ENCODE measurements at regions not wholly inside any gene's neighbourhood (a gene's known extent, or its start where the extent isn't known, plus 50 kb on each side); places are given as distances from the start of the nearest gene placed in this dataset.

GRCh38 chr5:130337179-130337888 lies 433.1 kb downstream of the CHSY3 start:
- Histone ChIP-seq H3K79me2 (ENCODE audit: insufficient read depth, low read length) (no peaks in the 10 kb centered on the region), H3K27ac (ENCODE audit: low read depth, low read length) (peak overlapping the region; percentile 57), H3K36me3 (ENCODE audit: insufficient read depth, low read length) (no peaks in the 10 kb centered on the region), H2AFZ (ENCODE audit: low read length) (no peak overlapping the region), H4K20me1 (ENCODE audit: insufficient read depth, low read length) (no peaks in the 10 kb centered on the region), H3K9me3 (ENCODE audit: low read depth, low read length) (no peaks in the 10 kb centered on the region), H3K27me3 (ENCODE audit: insufficient read depth, low read length) (no peaks in the 10 kb centered on the region), H3K4me2 (ENCODE audit: insufficient read depth, low read length) (peak overlapping the region; percentile 27), H3K4me1 (ENCODE audit: insufficient read depth, low read length) (peaks cover 18% of the 10 kb centered on the region), H3K4me3 (ENCODE audit: insufficient read depth, low read length) (no peak overlapping the region)
- DNase-seq (ENCODE audit: insufficient read length, low spot score, missing footprints) = peak; percentile 70
- TF ChIP-seq, protein P1, sequence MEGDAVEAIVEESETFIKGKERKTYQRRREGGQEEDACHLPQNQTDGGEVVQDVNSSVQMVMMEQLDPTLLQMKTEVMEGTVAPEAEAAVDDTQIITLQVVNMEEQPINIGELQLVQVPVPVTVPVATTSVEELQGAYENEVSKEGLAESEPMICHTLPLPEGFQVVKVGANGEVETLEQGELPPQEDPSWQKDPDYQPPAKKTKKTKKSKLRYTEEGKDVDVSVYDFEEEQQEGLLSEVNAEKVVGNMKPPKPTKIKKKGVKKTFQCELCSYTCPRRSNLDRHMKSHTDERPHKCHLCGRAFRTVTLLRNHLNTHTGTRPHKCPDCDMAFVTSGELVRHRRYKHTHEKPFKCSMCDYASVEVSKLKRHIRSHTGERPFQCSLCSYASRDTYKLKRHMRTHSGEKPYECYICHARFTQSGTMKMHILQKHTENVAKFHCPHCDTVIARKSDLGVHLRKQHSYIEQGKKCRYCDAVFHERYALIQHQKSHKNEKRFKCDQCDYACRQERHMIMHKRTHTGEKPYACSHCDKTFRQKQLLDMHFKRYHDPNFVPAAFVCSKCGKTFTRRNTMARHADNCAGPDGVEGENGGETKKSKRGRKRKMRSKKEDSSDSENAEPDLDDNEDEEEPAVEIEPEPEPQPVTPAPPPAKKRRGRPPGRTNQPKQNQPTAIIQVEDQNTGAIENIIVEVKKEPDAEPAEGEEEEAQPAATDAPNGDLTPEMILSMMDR (IDR thresholded peaks at IDR 0.05; ENCODE audit: extremely low read depth, low read depth, low read length) = no peak

DNA sequence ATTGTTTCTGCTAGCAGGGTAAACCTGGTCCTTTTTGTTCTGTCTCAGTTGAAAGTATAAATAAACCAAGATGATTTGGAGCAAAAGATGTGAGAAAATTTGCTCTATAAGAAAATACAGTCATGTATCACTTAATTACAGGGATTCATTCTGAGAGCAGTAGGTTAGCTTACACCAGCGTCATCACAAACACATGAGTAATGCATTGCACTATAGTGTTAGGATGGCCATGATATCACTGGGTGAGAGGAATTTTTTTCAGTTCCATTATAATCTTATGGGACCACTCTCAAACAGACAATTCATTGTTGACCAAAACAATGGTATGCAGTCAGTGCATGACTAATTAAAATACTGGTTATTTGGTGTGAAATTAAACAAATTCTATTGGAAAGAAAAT lies 430.9 kb downstream of the CHSY3 start:
- no peaks in the 10 kb centered on the region for H3K79me2 ChIP-seq (ENCODE audit: insufficient read depth, low read length)
- no peak overlapping the region for H3K4me3 ChIP-seq (ENCODE audit: insufficient read depth, low read length)
- H3K36me3 ChIP-seq (ENCODE audit: insufficient read depth, low read length) = no peaks in the 10 kb centered on the region
- H3K9me3 ChIP-seq (ENCODE audit: low read depth, low read length) = no peaks in the 10 kb centered on the region
- peaks cover 18% of the 10 kb centered on the region for H3K4me1 ChIP-seq (ENCODE audit: insufficient read depth, low read length)
- no peak for DNase-seq (ENCODE audit: insufficient read length, low spot score, missing footprints)
- H3K27ac ChIP-seq (ENCODE audit: low read depth, low read length) = no peak overlapping the region
- no peak overlapping the region for H3K4me2 ChIP-seq (ENCODE audit: insufficient read depth, low read length)
- TF ChIP-seq, protein P1 (IDR thresholded peaks at IDR 0.05; ENCODE audit: extremely low read depth, low read depth, low read length) = no peak
- H3K27me3 ChIP-seq (ENCODE audit: insufficient read depth, low read length) = no peaks in the 10 kb centered on the region
- no peak overlapping the region for H2AFZ ChIP-seq (ENCODE audit: low read length)
- no peaks in the 10 kb centered on the region for H4K20me1 ChIP-seq (ENCODE audit: insufficient read depth, low read length)

DNA sequence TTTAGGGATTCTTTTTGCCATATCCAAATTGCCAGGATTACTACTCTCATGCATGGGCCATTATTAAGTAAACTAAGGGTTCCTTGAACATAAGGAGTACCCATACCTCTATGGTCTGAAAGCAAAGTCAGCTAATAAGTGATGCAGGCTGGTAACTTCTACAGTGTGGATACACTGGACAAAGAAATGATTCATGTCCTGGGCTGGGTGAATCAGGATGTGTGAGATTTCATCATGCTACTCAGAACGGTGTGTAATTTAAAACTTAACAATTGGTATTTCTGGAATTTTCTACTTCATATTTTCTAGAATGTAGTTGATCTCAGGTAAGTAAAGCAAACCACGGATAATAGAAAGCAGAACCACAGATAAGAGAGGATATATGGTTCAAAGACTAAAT lies 428.8 kb downstream of the CHSY3 start:
- H3K27ac ChIP-seq (ENCODE audit: low read depth, low read length) = no peak overlapping the region
- H2AFZ ChIP-seq (ENCODE audit: low read length) = no peak overlapping the region
- H3K79me2 ChIP-seq (ENCODE audit: insufficient read depth, low read length) = no peaks in the 10 kb centered on the region
- H4K20me1 ChIP-seq (ENCODE audit: insufficient read depth, low read length) = no peaks in the 10 kb centered on the region
- H3K4me1 ChIP-seq (ENCODE audit: insufficient read depth, low read length) = peaks cover 18% of the 10 kb centered on the region
- no peak overlapping the region for H3K4me2 ChIP-seq (ENCODE audit: insufficient read depth, low read length)
- H3K27me3 ChIP-seq (ENCODE audit: insufficient read depth, low read length) = no peaks in the 10 kb centered on the region
- H3K36me3 ChIP-seq (ENCODE audit: insufficient read depth, low read length) = no peaks in the 10 kb centered on the region
- no peak overlapping the region for H3K4me3 ChIP-seq (ENCODE audit: insufficient read depth, low read length)
- no peaks in the 10 kb centered on the region for H3K9me3 ChIP-seq (ENCODE audit: low read depth, low read length)
- TF ChIP-seq, protein P1 (IDR thresholded peaks at IDR 0.05; ENCODE audit: extremely low read depth, low read depth, low read length) = no peak
- DNase-seq (ENCODE audit: insufficient read length, low spot score, missing footprints) = no peak

DNA sequence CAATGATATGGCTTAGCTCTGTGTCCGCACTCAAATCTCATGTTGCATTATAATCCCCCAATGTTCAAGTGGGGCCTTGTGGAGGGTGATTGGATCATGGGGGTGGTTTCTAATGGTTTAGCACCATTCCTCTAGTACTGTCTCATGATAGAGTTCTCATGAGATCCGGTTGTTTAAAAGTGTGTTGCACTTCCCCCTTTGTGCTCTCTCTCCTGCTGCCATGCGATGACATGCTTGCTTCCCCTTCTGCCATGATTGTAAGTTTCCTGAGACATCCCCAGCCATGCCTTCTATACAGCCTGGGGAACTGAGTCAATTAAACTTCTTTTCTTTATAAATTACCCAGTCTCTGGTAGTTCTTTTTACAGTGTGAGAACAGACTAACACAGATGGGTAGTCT lies 427.1 kb downstream of the CHSY3 start:
- Histone ChIP-seq H3K27ac (ENCODE audit: low read depth, low read length) (no peak overlapping the region), H2AFZ (ENCODE audit: low read length) (no peak overlapping the region), H3K4me2 (ENCODE audit: insufficient read depth, low read length) (no peak overlapping the region), H3K9me3 (ENCODE audit: low read depth, low read length) (no peaks in the 10 kb centered on the region), H3K4me3 (ENCODE audit: insufficient read depth, low read length) (no peak overlapping the region), H3K36me3 (ENCODE audit: insufficient read depth, low read length) (no peaks in the 10 kb centered on the region), H3K4me1 (ENCODE audit: insufficient read depth, low read length) (peaks cover 5% of the 10 kb centered on the region), H3K79me2 (ENCODE audit: insufficient read depth, low read length) (no peaks in the 10 kb centered on the region), H3K27me3 (ENCODE audit: insufficient read depth, low read length) (no peaks in the 10 kb centered on the region), H4K20me1 (ENCODE audit: insufficient read depth, low read length) (no peaks in the 10 kb centered on the region)
- no peak for DNase-seq (ENCODE audit: insufficient read length, low spot score, missing footprints)
- TF ChIP-seq, protein P1 (IDR thresholded peaks at IDR 0.05; ENCODE audit: extremely low read depth, low read depth, low read length) = no peak
